NCI-H2171 treated with DMSO at 0.1 percent for 48 hours (cell line): ENCODE measurements at regions not wholly inside any gene's neighbourhood (a gene's known extent, or its start where the extent isn't known, plus 50 kb on each side); places are given as distances from the start of the nearest gene placed in this dataset.
"Not testable (repeated sequence)": the region's sequence is repeated elsewhere in the genome, so short reads cannot be mapped to it uniquely, and the experiment has no call there.

Experiments
- DNase-seq: peaks from one replicate; lab custom pipeline; 2025; lab: John Stamatoyannopoulos, UW

GRCh38 chr12:105481392-105482300 is 151.2 kb downstream of the C12orf75 start:
- no peak for DNase-seq

- no peak for DNase-seq
Observed at GRCh38 chr12:105482951-105483350, 152.5 kb downstream of the C12orf75 start.

- DNase-seq: no peak
Observed at GRCh38 chr12:105483691-105484090, 153.2 kb downstream of the C12orf75 start.

- DNase-seq: no peak
Observed at GRCh38 chr12:105485321-105485910, 154.9 kb downstream of the C12orf75 start.

- no peak for DNase-seq
Observed at GRCh38 chr12:105485921-105486320, 155.4 kb downstream of the C12orf75 start.

GRCh38 chr12:105487963-105488362 is 157.5 kb downstream of the C12orf75 start:
- peak; percentile 1 for DNase-seq

- DNase-seq: no peak
Observed at GRCh38 chr12:105492591-105493545, 162.4 kb downstream of the C12orf75 start.

GRCh38 chr12:105499205-105499604 is 168.7 kb downstream of the C12orf75 start:
- no peak for DNase-seq

- not testable (repeated sequence) for DNase-seq
Observed at GRCh38 chr12:105500676-105501075, 170.2 kb downstream of the C12orf75 start.

GRCh38 chr12:105502426-105502930 is 172.0 kb downstream of the C12orf75 start:
- DNase-seq: no peak

- no peak for DNase-seq
Observed at GRCh38 chr12:105503619-105504018, 173.1 kb downstream of the C12orf75 start.

- DNase-seq: no peak
Observed at GRCh38 chr12:105504286-105504685, 173.8 kb downstream of the C12orf75 start.

GRCh38 chr12:105506678-105507310 is 176.3 kb downstream of the C12orf75 start:
- peak; percentile 15 for DNase-seq

GRCh38 chr12:105507311-105508038 is 177.0 kb downstream of the C12orf75 start:
- no peak for DNase-seq

GRCh38 chr12:105508096-105508495 is 177.6 kb downstream of the C12orf75 start:
- peak; percentile 46 for DNase-seq

GRCh38 chr12:105510526-105510925 is 180.0 kb downstream of the C12orf75 start:
- no peak for DNase-seq

GRCh38 chr12:105512861-105513260 is 182.4 kb downstream of the C12orf75 start:
- DNase-seq: not testable (repeated sequence)

GRCh38 chr12:105522166-105522825 is 191.8 kb downstream of the C12orf75 start:
- no peak for DNase-seq

- no peak for DNase-seq
Observed at GRCh38 chr12:105523164-105524057, 192.9 kb downstream of the C12orf75 start.
